Fibroblast of skin of abdomen (primary cell): ENCODE measurements at regions not wholly inside any gene's neighbourhood (a gene's known extent, or its start where the extent isn't known, plus 50 kb on each side); places are given as distances from the start of the nearest gene placed in this dataset.
A peak's percentile ranks its signal among the peaks of the same experiment; 100 is the strongest.
"Not testable (repeated sequence)": the region's sequence is repeated elsewhere in the genome, so short reads cannot be mapped to it uniquely, and the experiment has no call there.

Experiments
- DNase-seq: peaks from one replicate; pipeline ENCODE4 v3.0.0-alpha.2; 2013

DNA sequence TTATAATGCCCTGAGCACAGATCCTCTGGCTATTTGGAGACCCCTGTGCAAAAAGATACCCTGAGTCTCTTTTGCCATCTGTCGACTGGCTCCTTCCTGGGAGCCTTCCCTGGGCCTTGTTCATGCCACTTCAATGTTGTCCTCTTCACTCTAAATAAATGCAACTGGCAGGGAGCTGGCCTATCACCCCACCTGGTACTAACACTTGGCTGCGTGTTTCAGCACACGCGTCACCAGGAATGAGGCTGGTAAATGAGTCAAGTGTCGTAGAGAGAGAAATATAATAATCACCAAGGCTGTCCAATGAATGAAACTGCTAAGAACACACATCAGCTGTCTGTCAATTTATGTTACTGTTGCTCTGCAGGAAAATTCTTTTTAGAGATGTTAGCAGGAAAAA, 374.6 kb upstream of the JARID2 start:
- DNase-seq, result no peak

DNA sequence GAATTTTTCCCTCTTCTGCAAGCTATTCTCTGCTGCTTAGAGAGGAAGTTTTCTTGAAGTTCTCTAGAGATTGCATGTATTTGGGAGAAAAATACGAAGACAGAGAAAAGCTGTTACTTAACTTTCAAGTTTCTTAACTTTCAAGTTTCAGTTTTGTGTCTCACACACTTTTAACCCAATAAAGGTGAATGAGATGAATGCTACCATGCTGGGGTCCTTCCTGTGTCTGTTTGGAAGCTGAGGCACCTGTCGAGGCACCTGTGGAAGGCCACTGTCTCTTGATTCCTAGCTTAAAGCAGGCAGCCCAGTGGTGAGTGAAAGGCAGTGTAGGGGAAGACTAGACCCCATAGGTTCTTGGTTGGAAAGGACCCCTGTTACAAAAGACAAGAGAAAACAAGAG, 372.8 kb upstream of the JARID2 start:
- no peak for DNase-seq

DNA sequence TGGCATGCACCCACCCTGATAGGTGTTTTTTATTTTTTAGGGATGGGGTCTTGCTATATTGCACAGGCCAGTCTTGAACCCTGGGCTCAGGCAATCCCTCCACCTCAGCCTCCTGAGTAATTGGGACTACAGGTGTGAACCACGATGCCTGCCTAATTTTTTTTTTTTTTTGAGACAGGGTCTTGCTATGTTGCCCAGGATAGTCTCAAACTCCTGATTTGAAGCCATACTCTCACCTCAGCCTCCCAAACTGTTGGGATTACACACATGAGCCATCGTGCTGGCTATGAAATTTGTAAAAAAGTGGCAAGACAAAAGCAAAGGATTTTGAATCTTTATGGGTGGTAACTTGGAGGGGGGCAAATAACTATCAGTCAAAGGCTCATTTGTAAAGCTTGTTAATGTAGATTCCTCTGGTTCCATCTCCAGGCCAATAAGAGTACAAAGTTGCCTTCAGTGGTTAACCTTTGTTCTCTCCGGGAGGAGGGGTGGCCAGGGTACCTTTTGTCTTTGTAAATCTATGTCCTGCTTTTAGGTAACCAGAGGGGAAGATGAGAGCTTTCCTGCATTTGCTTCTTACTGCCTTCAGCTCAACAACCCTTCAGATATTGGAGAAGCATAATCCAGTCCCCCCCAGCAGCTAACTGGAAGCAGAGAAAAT, 372.0 kb upstream of the JARID2 start:
- DNase-seq, result no peak

DNA sequence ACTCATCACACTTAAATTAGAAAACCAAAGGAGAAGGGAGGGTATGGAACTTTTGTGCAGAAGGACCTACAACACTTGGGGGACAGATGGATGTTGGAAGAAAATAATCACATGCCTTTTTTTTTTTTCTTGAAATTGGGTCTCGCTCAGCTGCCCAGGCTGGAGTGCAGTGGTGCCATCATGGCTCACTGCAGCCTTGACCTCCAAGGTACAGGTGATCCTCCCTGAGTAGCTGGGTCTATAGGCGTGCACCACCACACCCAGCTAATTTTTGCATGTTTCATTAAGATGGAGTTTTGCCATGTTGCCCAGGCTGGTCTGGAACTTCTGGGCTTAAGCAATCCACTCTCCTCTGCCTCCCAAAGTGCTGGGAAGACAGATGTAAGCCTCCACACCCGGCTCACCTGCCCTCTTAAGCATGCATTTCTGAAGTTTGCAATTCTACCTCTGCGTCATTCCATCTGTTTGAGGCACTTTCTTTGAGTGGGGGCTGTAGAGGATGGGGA, 370.8 kb upstream of the JARID2 start:
- DNase-seq, result no peak

DNA sequence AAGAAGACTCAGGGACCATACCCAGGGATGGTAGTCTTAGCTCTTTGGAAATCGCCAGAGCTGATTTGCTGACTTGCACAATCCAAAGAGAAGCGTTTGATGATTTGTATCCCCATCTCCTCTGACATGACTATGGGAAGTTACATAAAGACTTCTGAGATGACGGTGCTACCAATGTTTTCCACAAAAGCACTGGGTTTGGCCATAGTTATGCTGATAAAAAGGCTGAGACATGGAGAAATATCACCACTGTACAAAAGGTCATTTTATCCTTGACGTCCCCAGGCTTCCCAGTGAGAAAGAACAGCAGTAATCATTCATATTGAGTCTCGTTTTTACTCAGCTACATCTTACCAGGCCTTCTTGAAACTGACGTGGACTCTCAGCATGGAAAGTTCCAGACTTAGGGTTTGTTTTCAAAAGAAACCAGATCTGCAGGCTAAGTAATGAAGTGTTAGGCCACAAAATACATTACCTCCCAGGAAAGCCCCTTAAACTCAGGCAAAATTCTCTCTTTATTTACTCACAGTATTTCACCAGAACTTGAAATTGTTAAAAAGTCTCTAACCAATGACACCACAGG, 370.3 kb upstream of the JARID2 start:
- DNase-seq, result no peak

DNA sequence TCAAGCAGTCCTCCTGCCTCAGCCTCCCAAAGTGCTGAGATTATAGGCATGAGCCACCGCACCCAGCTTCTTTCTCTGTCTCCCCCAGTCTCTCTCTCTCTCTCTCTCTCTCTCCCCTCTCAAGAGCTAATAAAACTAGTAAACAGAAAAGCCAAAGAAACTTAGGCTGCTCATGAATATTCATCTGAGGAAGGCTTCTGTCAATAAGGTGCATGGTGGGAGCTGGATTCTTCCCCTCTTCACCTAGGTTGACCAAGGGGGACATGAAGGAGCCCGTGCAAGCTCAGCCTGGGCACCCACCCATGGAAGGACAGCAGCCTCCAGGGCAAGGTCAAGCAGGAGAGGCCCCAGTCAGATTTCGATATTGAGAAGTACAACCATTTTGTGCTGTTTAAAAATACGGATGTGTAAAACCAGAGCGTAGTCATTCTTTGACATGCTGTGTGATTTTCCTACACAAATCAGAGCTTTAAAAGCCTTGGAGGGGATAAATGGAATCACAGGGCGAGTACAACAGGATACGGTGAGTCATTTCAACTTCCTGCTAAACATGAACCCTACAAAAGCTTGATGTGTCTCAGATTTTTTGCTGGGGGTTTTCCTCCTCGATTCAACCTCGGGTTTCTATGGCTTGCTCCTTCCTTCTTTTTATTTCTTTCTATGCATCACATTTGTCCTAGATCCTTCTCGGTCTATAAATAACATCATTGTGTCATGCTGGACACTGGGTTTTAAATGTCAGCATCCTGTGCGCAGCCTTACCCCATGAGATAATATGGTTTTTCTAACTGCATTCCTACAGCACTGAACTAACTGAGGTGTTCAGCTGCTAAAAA, 368.9 kb upstream of the JARID2 start:
- peak; percentile 80 for DNase-seq

DNA sequence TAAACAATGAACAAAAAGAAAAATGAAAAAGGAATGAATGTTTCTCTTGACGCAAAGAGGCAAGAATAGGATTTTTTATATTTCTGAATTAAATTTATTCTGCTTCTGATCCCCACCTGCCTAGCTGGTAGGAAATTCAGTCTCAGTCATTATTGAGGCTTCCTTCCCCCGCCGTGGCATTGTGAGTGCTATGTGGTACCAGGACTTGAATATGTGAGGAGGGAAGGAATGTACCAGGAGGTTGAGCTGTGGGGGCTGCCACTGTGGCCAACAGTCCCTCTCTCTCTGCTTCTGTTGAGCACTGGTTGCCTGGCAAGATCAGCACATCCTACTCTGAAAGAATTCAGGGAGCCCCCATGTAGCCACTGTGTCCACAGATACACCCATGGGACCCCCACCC, 368.1 kb upstream of the JARID2 start:
- DNase-seq, result no peak

DNA sequence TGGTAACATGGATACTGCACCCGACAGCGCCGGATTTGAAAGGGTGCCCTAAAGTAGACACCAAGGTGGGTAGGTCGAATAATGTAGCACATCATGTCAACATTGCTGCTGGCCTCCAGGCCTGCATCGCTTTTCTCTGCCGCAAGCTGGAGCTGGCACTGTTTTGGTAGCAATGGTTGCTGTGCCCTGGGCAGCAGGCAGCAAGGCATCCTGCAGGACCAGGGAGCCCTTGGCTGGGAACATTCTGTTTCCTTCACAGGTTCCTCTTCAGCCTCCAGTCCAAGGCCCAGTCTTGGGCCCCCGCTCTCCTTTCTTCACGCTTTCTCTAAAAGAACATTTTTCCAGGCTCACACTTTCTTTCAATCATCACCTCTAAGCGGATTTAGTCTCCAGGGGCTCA, 365.8 kb upstream of the JARID2 start:
- DNase-seq, result no peak

DNA sequence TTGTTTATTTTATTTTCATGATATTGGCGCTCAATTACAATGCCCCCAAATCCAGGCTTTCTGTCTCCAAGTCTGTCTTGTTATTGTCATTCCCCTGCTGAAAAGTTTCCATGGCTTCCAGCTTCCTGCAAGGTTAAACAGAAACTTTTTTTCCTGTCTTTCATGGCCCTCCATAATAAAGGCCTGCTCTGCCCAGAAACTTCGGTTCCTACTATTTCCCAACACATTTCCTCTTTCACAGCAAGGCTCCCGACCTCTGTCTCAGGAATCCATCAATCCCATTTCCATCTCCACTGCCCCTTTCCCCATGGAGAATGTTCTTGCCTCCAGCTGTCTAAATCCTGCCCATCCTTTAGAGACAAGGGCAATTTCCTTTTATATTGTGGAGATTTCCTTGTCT, 365.2 kb upstream of the JARID2 start:
- no peak for DNase-seq

DNA sequence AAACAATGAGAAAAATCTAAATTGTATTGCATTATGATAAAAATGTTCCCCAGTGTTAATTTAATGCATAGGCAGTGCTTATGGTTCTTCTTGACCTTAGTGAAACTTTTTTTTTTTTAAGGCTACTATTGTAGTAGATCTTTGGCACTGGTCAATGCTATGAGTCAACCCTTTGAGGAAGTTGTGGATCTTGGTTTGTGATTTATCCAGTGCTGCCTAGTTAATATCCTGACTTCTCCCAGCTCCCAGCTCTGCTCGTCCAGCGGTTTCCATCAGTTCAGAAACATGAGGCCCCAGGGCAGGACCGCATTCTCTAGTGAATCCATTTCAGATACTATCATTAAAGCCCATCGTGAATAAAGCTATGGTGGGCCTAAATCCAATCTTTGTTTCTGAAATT, 364.5 kb upstream of the JARID2 start:
- DNase-seq, result peak; percentile 58

DNA sequence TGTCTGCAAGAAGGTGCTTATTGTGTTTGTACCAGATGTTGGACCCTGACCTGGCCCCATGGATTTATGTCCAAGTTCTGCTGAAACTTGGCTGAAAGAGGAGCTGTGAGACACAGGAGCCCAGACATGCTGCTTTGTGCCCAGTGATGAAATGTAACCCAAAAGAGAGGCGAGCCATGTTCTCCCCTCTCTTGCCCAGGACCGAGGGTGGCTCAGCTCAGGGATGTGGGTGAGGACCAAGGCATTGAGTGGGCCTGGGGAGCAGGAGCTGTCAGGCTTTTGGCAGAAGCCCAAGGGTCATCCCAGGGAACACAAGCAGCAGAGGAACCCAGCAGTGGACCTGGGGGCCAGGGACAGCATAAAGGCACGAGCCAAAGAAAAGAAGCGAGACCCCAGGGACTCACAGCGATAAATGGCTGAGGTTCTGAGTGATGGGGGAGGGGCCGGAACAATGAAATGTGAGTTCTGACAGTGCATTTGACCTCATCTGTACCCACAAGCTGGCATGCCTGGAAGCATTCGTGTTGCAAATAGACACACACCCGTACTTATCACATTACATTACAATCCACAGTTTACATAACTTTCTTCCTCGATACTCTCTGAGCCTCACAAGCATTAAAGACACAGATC, 363.4 kb upstream of the JARID2 start:
- no peak for DNase-seq

DNA sequence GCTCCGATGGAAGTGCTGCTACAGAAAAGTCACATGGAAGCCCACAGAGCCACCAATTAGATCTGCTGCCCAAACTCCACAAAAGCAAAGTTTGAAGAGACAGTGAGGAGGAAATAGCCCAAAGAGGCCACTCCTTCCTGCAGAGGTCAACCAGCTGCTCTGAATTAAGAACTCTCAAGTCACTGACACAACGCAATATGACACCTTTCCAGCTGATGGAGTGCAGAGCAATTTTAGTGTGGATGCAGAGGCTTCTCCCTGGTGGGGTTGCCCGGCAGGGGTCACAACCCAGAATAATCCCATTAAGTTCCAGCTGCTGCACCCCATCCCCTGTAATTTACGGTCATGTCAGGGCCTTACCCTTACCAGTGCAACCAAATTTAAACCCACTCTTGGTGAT, 361.9 kb upstream of the JARID2 start:
- DNase-seq, result peak; percentile 59

DNA sequence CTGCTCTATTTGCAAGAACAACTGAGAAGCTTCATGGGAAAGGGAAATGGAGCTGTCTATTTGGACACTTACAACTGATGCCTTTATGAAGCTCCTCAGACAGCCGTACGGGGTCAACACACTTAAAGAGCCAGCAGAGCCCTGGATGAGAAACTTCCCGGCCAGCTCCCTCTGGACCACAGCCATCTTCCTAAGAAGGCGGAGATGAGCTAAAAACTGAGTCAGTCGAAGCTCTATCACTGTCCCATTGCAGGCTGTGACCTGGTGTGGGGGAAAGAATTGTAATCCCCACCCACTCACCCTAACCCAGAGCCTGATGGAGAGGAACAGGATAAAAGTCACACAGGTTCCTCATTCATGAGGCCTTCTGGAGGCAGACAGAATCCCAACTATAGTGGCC, 360.4 kb upstream of the JARID2 start:
- no peak for DNase-seq

DNA sequence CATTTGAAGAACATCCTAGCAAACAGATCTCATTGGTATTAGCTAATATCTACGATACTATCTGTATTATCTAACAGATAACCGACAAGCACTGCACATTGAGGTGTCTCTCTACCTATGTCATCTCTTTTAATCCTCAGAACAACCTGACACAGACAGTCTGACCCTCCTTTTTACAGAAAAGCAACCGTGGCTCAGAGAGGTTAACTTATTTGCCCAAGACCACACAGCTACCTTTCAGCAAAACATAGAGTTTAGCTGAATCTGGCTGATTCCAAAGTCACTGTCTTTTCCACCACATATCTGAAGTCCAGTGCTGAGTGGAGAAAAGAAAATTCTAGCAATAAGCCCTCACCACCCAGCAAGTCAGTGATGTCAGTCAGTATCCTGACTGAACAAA, 358.7 kb upstream of the JARID2 start:
- DNase-seq, result no peak

DNA sequence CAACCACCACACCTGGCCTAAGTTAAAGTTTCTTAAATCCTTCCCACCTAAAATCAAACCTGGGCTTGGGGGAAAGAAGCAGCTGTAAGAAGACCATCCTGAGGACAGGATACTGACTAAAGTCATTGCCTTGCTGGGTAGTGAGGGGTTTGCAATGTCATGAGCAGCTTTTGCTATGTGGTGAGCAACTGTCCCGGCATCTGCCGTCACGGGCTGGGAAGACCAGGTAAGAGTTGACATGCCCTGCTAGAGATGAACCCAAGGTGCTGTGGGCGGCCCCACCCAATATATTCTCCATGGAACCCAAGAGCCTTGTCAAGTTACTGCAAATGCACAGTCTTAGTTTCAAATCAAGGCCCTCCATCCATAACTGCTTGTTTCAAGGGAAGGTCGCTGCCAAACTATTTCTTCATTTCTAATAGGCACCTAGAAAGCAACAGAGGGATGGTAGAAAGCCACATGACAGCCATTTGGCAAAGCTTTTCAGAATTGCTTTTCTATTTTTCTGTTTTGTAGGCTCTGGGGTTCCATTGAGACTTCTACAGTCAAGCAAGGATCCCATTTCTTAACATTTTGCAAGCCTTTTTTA, 357.8 kb upstream of the JARID2 start:
- DNase-seq, result no peak

DNA sequence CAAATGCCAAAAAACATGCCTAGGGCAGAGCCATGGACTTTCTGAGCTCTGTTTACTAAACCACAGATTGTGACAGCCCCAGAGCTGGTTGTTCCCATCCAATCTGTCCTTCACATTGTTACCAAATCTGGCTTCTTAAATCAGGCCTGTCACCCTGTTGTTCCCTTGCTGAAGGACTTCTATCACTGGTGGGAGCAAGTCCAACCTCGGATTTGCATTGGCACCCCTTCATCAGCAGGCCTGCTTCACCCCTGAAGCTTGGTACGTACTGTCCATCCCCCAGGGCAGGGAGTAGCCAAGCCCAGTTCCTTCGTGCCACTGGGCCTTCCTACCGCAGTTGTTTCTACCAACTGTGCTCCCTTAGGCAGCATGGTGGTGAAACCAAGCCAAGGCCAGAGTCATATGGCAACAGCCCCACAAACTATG, 357.3 kb upstream of the JARID2 start:
- no peak for DNase-seq

DNA sequence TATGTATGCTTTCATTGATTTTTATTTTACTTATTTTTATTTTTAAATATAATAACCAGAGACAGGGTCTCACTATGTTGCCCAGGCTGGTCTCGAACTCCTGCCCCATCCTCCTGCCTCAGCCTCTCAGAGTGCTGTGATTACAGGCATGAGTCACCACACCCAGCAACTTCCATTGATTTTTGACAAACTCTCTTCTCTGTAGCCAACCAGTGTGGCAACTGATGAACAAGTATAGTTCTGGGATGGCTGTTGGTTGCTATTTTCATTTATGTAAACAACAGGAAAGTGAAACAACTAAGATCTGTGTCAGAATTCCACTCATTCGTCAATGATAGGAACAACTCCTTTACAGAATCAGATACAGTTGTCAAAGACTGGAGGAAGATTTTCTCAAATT, 356.7 kb upstream of the JARID2 start:
- no peak for DNase-seq

DNA sequence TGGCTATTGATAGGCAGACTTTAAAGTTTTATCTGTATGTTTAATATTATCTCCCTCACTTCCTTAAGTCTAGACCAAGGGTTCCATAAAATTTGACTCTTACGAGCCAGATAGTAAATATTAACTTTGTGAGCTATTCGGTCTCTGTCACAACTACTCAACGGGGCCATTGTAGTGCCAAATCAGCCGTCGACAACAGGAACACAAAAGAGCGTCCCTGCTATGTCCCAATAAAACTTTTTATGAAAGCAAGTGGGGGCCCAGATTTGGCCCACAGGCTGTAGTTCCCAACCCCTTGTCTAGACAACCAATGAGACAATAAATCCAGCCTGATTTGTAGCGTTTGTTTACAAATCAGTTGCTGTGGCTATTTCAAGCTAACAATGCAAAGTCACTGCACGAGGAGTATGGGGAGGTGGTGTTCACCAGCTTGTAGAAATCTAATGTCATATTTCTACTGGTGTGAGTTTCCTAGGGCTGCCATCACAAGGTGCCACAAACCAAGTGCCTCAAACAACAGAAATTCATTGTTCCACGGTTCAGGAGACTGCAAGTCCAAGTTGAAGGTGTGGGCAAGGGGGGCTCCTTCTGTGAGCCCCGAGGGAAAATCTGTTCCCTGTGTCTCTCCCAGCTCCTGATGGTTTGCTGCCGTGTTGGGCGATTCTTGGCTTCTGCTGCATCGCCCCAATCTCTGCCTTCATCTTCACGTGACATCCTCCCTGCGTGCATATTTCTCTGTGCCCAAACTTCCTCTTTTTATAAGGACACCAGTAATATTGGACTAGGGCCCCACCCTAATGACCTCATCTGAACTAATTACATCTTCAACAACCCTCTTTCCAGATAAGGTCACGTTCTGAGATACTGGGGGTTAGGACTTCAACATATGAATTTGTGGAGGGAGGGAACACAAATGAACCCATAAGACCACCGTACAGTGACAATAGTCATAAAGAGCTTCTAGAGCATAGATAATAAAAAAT, 356.0 kb upstream of the JARID2 start:
- DNase-seq, result no peak

DNA sequence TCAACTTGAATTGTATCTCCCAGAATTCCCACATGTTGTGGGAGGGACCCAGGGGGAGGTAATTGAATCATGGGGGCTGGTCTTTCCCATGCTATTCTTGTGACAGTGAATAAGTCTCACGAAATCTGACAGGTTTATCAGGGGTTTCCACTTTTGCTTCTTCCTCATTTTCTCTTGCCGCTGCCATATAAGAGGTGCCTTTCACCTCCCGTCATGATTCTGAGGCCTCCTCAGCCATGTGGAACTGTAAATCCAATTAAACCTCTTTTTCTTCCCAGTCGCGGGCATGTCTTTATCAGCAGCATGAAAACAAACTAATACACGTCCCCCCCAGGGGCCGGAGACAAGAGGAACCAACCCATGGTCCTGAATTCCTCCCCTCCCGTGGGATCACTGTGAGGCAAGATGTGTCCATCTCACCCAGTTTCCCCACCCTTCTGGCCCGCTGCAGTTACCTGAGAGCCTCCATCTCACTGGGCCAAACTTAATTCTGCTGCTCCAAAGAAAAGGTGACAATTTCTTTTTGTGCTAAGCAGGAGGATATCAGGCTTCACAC, 354.0 kb upstream of the JARID2 start:
- not testable (repeated sequence) for DNase-seq

DNA sequence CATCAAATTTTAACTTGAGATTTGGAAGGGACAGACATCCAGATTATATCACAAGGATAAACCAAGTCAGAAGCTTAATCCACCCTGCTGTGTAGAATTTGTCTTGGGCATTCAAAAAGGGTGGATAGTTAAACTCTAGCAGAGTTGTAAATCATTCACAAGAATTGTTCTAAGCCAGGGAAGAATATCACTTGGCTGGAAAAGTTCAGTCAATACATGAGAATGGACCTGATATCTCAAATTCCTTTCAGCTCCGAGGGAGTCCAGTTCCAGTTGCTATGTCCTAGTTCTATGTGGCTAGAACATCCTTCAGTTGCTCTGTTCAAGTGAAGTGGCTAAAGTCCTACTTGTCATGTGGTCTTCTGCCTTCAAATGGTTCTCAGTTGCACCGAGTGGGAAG, 351.8 kb upstream of the JARID2 start:
- DNase-seq, result no peak

DNA sequence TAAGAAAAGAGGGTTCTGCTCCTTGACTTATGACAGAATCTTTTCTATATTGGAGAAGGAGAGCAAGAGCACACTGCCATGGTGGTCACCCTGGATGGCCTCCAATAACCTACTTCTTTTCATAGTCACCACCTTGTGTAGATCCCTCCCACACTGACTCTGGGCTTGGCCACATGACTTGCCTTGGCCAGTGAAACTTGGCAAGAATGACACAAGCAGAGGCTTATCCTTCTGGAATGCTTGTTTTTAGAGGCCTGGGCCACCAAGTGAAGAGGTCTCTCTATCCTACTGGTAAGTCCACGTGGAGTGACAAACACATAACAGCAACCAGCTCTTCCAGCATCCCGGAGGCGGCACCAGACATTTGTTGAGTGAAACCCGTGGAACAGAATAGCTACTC, 349.4 kb upstream of the JARID2 start:
- DNase-seq, result no peak
